ENCODE measurements at regions not wholly inside any gene's neighbourhood (a gene's known extent, or its start where the extent isn't known, plus 50 kb on each side); places are given as distances from the start of the nearest gene placed in this dataset.

DNA sequence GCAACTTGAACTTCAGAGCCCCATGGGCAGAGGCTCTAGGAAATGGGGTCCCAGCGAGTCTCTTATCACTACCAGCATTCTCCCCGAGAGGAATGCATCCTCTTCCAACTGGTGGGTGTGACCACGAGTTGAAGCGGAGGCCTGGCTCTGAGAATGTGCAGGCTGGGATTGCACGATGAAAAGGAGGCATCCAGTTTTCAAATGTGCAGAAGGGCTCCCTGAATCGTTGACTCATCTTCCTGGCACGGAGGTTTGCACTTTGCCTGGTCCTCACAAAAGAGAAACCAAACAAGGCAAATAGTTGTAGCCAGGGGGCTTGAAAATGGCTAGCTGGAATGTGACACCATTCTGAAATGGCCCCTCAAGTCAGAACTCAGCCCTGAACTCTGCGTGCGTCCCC, 216.7 kb downstream of the GLI2 start:
- TF ChIP-seq, protein P1, sequence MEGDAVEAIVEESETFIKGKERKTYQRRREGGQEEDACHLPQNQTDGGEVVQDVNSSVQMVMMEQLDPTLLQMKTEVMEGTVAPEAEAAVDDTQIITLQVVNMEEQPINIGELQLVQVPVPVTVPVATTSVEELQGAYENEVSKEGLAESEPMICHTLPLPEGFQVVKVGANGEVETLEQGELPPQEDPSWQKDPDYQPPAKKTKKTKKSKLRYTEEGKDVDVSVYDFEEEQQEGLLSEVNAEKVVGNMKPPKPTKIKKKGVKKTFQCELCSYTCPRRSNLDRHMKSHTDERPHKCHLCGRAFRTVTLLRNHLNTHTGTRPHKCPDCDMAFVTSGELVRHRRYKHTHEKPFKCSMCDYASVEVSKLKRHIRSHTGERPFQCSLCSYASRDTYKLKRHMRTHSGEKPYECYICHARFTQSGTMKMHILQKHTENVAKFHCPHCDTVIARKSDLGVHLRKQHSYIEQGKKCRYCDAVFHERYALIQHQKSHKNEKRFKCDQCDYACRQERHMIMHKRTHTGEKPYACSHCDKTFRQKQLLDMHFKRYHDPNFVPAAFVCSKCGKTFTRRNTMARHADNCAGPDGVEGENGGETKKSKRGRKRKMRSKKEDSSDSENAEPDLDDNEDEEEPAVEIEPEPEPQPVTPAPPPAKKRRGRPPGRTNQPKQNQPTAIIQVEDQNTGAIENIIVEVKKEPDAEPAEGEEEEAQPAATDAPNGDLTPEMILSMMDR (IDR thresholded peaks at IDR 0.05; ENCODE audit: poor library complexity), result no peak
- TF ChIP-seq EZH2phosphoT487 (IDR thresholded peaks at IDR 0.05; ENCODE audit: low read depth, severe bottlenecking, unreplicated experiment), result no peak
- no peak for TF ChIP-seq EZH2 (IDR thresholded peaks at IDR 0.05; ENCODE audit: borderline replicate concordance)
